Skeletal muscle tissue (tissue), 3 donors: ENCODE measurements at regions not wholly inside any gene's neighbourhood (a gene's known extent, or its start where the extent isn't known, plus 50 kb on each side); places are given as distances from the start of the nearest gene placed in this dataset.

Experiments used
- H3K27ac ChIP-seq: one replicate; pipeline ENCODE4 v1.7.0; 2013; ENCODE audit warnings: mild to moderate bottlenecking, low read depth, low read length, inconsistent platforms
- H3K27me3 ChIP-seq, 3 donors: one replicate each; pipeline ENCODE4 v1.7.0; 2013; ENCODE audit warnings: low read length in 3 of 3; ENCODE audit not compliant: control insufficient read depth in 3 of 3, insufficient read depth in 3 of 3
- H3K36me3 ChIP-seq, 3 donors: one replicate each; pipeline ENCODE4 v1.7.0; 2013; ENCODE audit warnings: low read length in 3 of 3; ENCODE audit not compliant: control insufficient read depth in 3 of 3, insufficient read depth in 3 of 3
- H3K4me1 ChIP-seq, 3 donors: one replicate each; pipeline ENCODE4 v1.7.0; 2013; ENCODE audit warnings: low read length in 3 of 3, mild to moderate bottlenecking in 3 of 3; ENCODE audit not compliant: control insufficient read depth in 3 of 3, insufficient read depth in 3 of 3
- H3K4me3 ChIP-seq, 3 donors: one replicate each; pipeline ENCODE4 v1.7.0; 2013; ENCODE audit warnings: low read length in 3 of 3
- H3K9ac ChIP-seq, 3 donors: one replicate each; pipeline ENCODE4 v1.7.0; 2013; ENCODE audit warnings: low read length in 3 of 3, mild to moderate bottlenecking in 3 of 3, moderate library complexity in 2 of 3, low read depth in 1 of 3
- H3K9me3 ChIP-seq, 3 donors: one replicate each; pipeline ENCODE4 v1.7.0; 2013; ENCODE audit warnings: low read length in 3 of 3; ENCODE audit not compliant: control insufficient read depth in 3 of 3
- donor health status: Osteomylitis.

GRCh38 chr5:62134811-62135210, 171.2 kb upstream of the KIF2A start:
- no peak overlapping the region for H3K9ac ChIP-seq
- H3K36me3 ChIP-seq: no peaks in the 10 kb centered on the region
- no peaks in the 10 kb centered on the region for H3K9me3 ChIP-seq
- no peak overlapping the region for H3K4me3 ChIP-seq
- no peak overlapping the region for H3K27ac ChIP-seq
- peaks cover 2 to 3% (median 3%) of the 10 kb centered on the region in 3 donors for H3K27me3 ChIP-seq
- no peaks in the 10 kb centered on the region for H3K4me1 ChIP-seq

- Histone ChIP-seq H3K27me3 (peaks cover 2 to 3% (median 3%) of the 10 kb centered on the region in 3 donors), H3K4me3 (no peak overlapping the region), H3K9me3 (no peaks in the 10 kb centered on the region), H3K36me3 (no peaks in the 10 kb centered on the region), H3K27ac (no peak overlapping the region), H3K9ac (no peak overlapping the region), H3K4me1 (no peaks in the 10 kb centered on the region)
Observed at GRCh38 chr5:62137628-62138027, 168.4 kb upstream of the KIF2A start.

GRCh38 chr5:62138607-62139006, 167.4 kb upstream of the KIF2A start:
- Histone ChIP-seq H3K27me3 (peaks cover 2 to 3% (median 3%) of the 10 kb centered on the region in 3 donors), H3K4me3 (no peak overlapping the region), H3K4me1 (no peaks in the 10 kb centered on the region), H3K36me3 (no peaks in the 10 kb centered on the region), H3K9me3 (no peaks in the 10 kb centered on the region), H3K9ac (no peak overlapping the region), H3K27ac (no peak overlapping the region)

GRCh38 chr5:62139741-62140140, 166.3 kb upstream of the KIF2A start:
- Histone ChIP-seq H3K9ac (no peak overlapping the region), H3K9me3 (no peaks in the 10 kb centered on the region), H3K27ac (no peak overlapping the region), H3K27me3 (peaks cover 3 to 8% (median 5%) of the 10 kb centered on the region in 3 donors), H3K4me3 (no peak overlapping the region), H3K4me1 (no peaks in the 10 kb centered on the region), H3K36me3 (no peaks in the 10 kb centered on the region)

DNA sequence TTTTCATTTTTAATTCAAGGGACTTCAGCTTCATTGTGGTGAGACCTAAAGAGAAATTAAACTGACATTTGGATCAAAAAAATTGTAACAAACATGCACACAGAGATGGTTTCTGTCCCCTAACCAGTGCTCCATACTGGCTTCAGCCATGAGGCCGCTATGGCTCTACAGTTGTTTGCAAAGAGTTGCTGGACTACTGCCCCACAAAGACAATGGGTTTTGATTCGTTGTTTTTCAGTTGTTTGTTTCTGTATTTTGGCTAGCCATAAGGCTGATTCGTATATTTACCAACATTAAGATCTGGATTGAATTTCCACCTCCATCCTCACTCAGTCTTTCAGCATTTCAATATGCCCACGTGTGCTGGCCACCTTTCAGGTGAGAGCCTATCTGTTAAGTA, 163.7 kb upstream of the KIF2A start:
- H3K4me3 ChIP-seq: no peak overlapping the region
- no peak overlapping the region for H3K9ac ChIP-seq
- H3K9me3 ChIP-seq: no peaks in the 10 kb centered on the region
- no peaks in the 10 kb centered on the region for H3K4me1 ChIP-seq
- peaks cover 3 to 8% (median 3%) of the 10 kb centered on the region in 3 donors for H3K27me3 ChIP-seq
- H3K27ac ChIP-seq: no peak overlapping the region
- no peaks in the 10 kb centered on the region for H3K36me3 ChIP-seq

GRCh38 chr5:62143268-62144229, 162.5 kb upstream of the KIF2A start:
- Histone ChIP-seq H3K27me3 (peaks cover 2 to 6% (median 3%) of the 10 kb centered on the region in 3 donors), H3K4me3 (no peak overlapping the region), H3K27ac (no peak overlapping the region), H3K9ac (no peak overlapping the region), H3K4me1 (no peaks in the 10 kb centered on the region), H3K36me3 (no peaks in the 10 kb centered on the region), H3K9me3 (no peaks in the 10 kb centered on the region)

DNA sequence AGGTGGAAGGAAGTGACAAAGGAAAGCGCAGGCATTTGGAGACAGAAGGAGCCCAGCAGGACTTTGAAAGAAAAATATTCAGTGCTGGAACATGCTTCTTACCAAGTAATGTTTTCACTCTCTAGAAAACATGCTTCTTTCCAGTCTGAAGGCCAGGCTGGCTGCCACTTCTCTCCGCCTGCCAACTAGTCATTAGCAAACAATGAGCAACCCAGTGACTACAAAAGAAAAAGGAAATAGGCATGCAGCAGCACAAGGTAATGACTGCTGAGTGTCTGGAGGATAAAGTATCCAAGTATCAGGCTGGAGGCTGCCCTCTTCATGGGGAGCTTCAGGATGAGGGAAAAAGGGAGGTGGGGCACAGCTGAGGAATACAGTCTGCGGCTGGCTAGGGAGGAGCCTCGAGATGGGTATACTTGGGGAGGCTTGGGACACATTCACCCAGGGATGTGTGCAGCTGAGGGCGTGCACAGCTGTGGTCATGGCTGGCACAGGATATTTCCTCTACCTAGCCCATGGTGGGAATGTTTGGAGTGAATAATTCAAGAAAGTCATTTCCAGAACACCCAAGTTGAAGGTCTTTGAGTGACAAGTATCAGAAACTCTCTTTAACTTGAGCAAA, 161.5 kb upstream of the KIF2A start:
- Histone ChIP-seq H3K36me3 (no peaks in the 10 kb centered on the region), H3K4me1 (no peaks in the 10 kb centered on the region), H3K27ac (no peak overlapping the region), H3K9ac (no peak overlapping the region), H3K27me3 (peaks cover 0 to 5% (median 3%) of the 10 kb centered on the region in 3 donors), H3K9me3 (no peaks in the 10 kb centered on the region), H3K4me3 (no peak overlapping the region)

DNA sequence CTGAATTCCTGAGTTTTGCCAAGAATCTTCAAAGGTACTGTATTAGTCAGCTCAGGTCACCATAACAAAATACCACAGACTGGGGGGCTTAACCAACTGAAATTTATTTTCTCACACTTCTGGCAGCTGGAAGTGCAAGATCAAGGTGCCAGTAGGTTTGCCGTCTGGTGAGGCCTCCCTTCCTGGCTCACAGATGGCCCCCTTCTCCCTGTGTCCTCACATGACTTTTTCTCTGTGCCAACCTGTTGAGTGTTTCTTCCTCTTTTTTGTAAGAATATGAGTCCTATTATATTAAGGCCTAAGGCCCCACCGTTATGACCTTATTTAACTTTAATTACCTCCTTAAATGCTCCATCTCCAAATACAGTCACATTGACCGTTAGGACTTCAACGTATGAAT, 156.1 kb upstream of the KIF2A start:
- Histone ChIP-seq H3K4me1 (no peaks in the 10 kb centered on the region), H3K36me3 (no peaks in the 10 kb centered on the region), H3K9ac (no peak overlapping the region), H3K4me3 (no peak overlapping the region), H3K9me3 (no peaks in the 10 kb centered on the region), H3K27me3 (no peaks in the 10 kb centered on the region), H3K27ac (no peak overlapping the region)

GRCh38 chr5:62152394-62153087, 153.5 kb upstream of the KIF2A start:
- Histone ChIP-seq H3K9ac (no peak overlapping the region), H3K27ac (no peak overlapping the region), H3K36me3 (no peaks in the 10 kb centered on the region)

GRCh38 chr5:62154758-62155157, 151.2 kb upstream of the KIF2A start:
- Histone ChIP-seq H3K4me3 (no peak overlapping the region), H3K27me3 (no peaks in the 10 kb centered on the region), H3K36me3 (no peaks in the 10 kb centered on the region), H3K9ac (no peak overlapping the region), H3K9me3 (peaks cover 0 to 4% (median 0%) of the 10 kb centered on the region in 3 donors), H3K27ac (no peak overlapping the region), H3K4me1 (no peaks in the 10 kb centered on the region)

More at GRCh38 chr5:62152394-62153087, 153.5 kb upstream of the KIF2A start:
- H3K4me3 ChIP-seq: no peak overlapping the region
- no peaks in the 10 kb centered on the region for H3K27me3 ChIP-seq
- H3K9me3 ChIP-seq: peaks cover 0 to 4% (median 0%) of the 10 kb centered on the region in 3 donors
- no peaks in the 10 kb centered on the region for H3K4me1 ChIP-seq
